GM12878 (cell line): ENCODE measurements at regions not wholly inside any gene's neighbourhood (a gene's known extent, or its start where the extent isn't known, plus 50 kb on each side); places are given as distances from the start of the nearest gene placed in this dataset.

Source experiments
- ATAC-seq: fragments of 200-7000 bp; cut with Tn5 transposase; 3 replicates; pipeline ENCODE4 v1.9.1; 2020; ENCODE audit warnings: mild to moderate bottlenecking, moderate library complexity
- BruUV-seq: library from RNA; stranded (reverse); fragments of 400-500 nt; replicated peaks from 2 replicates; lab custom pipeline; 2021; lab: Mats Ljungman, UMichigan
- CTCF ChIA-PET: fragments of 300-600 bp; sonication (Branson Sonifier 250); formaldehyde crosslinking; extraction: SDS; loops from one replicate; lab custom pipeline; 2021; ENCODE audit warnings: inconsistent platforms; lab: Yijun Ruan, JAX
- POLR2A ChIA-PET: fragments of 350-600 bp; formaldehyde crosslinking; extraction: SDS; loops from one replicate; lab custom pipeline; 2021; ENCODE audit warnings: inconsistent platforms; lab: Charles Lee
- RAD21 ChIA-PET: fragments of 300-600 bp; sonication (Branson Sonifier 250); formaldehyde crosslinking; loops from one replicate; lab custom pipeline; 2023; ENCODE audit warnings: antibody characterized with exemption; ENCODE audit not compliant: unreplicated experiment; lab: Charles Lee
- SMC1A ChIA-PET: fragments of 300-600 bp; sonication (Branson Sonifier 250); formaldehyde crosslinking; loops from one replicate; lab custom pipeline; 2023; ENCODE audit not compliant: unreplicated experiment, uncharacterized antibody; lab: Charles Lee
- DNase-seq: peaks from one replicate; pipeline ENCODE4 v3.0.0-alpha.2; 2011; ENCODE audit warnings: low read depth, low spot score
- FAIRE-seq: peaks from 3 replicates; lab custom pipeline; 2011; peaks lifted over from hg19 to GRCh38; lab: Jason Lieb, UNC
- H2AFZ ChIP-seq: 2 replicates; pipeline ENCODE4 v1.6.0; 2011; ENCODE audit warnings: low read depth, low read length, control low read depth; ENCODE audit not compliant: control insufficient read depth
- H3K27ac ChIP-seq: 2 replicates; pipeline ENCODE4 v1.5.1; 2011; ENCODE audit warnings: control low read depth; ENCODE audit not compliant: control insufficient read depth, insufficient read depth
- H3K27me3 ChIP-seq, 2 experiments: replicated peaks in 1 of 2; 2 replicates each; pipeline versions ENCODE4 v1.6.0 to v1.6.1; 2011; ENCODE audit warnings: low read length in 1 of 2; ENCODE audit not compliant: control insufficient read depth in 2 of 2, insufficient read depth in 2 of 2
- H3K36me3 ChIP-seq, 2 experiments: 2 replicates each; pipeline ENCODE4 v1.5.1; 2011; ENCODE audit warnings: low read length in 1 of 2; ENCODE audit not compliant: control insufficient read depth in 2 of 2, insufficient read depth in 2 of 2
- H3K4me1 ChIP-seq: 2 replicates; pipeline ENCODE4 v1.6.1; 2011; ENCODE audit warnings: mild to moderate bottlenecking, low read length, moderate library complexity, mixed read lengths; ENCODE audit not compliant: control insufficient read depth, insufficient read depth
- H3K4me2 ChIP-seq: 2 replicates; pipeline ENCODE4 v1.6.0; 2011; ENCODE audit warnings: control low read depth; ENCODE audit not compliant: control insufficient read depth, insufficient read depth
- H3K4me3 ChIP-seq: fragments of 200-600 bp; sonication (generic); 2 replicates; pipeline ENCODE4 v1.5.1; 2016
- H3K79me2 ChIP-seq: 2 replicates; pipeline ENCODE4 v1.6.0; 2011; ENCODE audit warnings: low read length; ENCODE audit not compliant: control insufficient read depth, insufficient read depth
- H3K9ac ChIP-seq: 2 replicates; pipeline ENCODE4 v1.8.0; 2011; ENCODE audit warnings: low read length, control low read depth, mixed read lengths; ENCODE audit not compliant: control insufficient read depth, insufficient read depth
- H3K9me3 ChIP-seq: replicated peaks from 3 replicates; pipeline ENCODE4 v1.5.1; 2011; ENCODE audit warnings: mild to moderate bottlenecking, low read length; ENCODE audit not compliant: control insufficient read depth, insufficient read depth
- H4K20me1 ChIP-seq: 2 replicates; pipeline ENCODE4 v1.6.0; 2011; ENCODE audit not compliant: control insufficient read depth, insufficient read depth
- BCL11A ChIP-seq: IDR thresholded peaks from 2 replicates; pipeline ENCODE4 v1.6.1; 2011; ENCODE audit warnings: low read depth, low read length
- CHD4 ChIP-seq: fragments of 200-600 bp; sonication (generic); IDR thresholded peaks from 2 replicates; pipeline ENCODE4 v1.6.1; 2016; ENCODE audit warnings: mild to moderate bottlenecking
- GABPA ChIP-seq: IDR thresholded peaks from 2 replicates; pipeline ENCODE4 v1.6.1; 2014; ENCODE audit warnings: antibody characterized with exemption, low read depth, mild to moderate bottlenecking, inconsistent platforms
- HDGF ChIP-seq: fragments of 450-650 bp; IDR thresholded peaks from 2 replicates; pipeline ENCODE4 v1.6.1; 2016; ENCODE audit warnings: antibody characterized with exemption
- NBN ChIP-seq: fragments of 450-650 bp; IDR thresholded peaks from 2 replicates; pipeline ENCODE4 v1.6.1; 2016
- NKRF ChIP-seq: fragments of 450-650 bp; conservative IDR thresholded peaks from 2 replicates; pipeline ENCODE4 v1.6.1; 2017; ENCODE audit warnings: mild to moderate bottlenecking, moderate library complexity
- PBX3 ChIP-seq: IDR thresholded peaks from 2 replicates; pipeline ENCODE4 v1.6.1; 2011; ENCODE audit warnings: mild to moderate bottlenecking, low read depth, low read length, moderate library complexity; ENCODE audit not compliant: insufficient replicate concordance
- STAT3 ChIP-seq: IDR thresholded peaks from 2 replicates; pipeline ENCODE4 v1.6.1; 2011; ENCODE audit warnings: low read depth, low read length, improper control_type of control experiment
- SUZ12 ChIP-seq: fragments of 200-600 bp; sonication (generic); IDR thresholded peaks from one replicate; pipeline ENCODE4 v1.6.1; 2018; ENCODE audit warnings: antibody characterized with exemption, mild to moderate bottlenecking; ENCODE audit not compliant: unreplicated experiment
- YBX1 ChIP-seq: fragments of 450-650 bp; IDR thresholded peaks from 2 replicates; pipeline ENCODE4 v1.6.1; 2016; ENCODE audit warnings: antibody characterized with exemption
- in situ Hi-C: fragments of 300-500 bp; cut with MboI; formaldehyde crosslinking; loops from 9 replicates; pipeline ENCODE4 v1.14.3; 2018; ENCODE audit warnings: mixed read lengths
- intact Hi-C: fragments of 100-400 bp; cut with micrococcal nuclease; formaldehyde crosslinking; loops from one replicate; pipeline ENCODE4 v1.14.2; 2022; ENCODE audit not compliant: unreplicated experiment

GRCh38 chr4:74667438-74667837 lies 126.9 kb downstream of the BTC start (continued):
- TF ChIP-seq PBX3 = no peak
- TF ChIP-seq CHD4 = no peak
- no peak for TF ChIP-seq YBX1

GRCh38 chr4:74667944-74668343 lies 126.4 kb downstream of the BTC start:
- H3K79me2 ChIP-seq = no peaks in the 10 kb centered on the region
- in situ Hi-C loops = no loop called here
- no peak for FAIRE-seq

More at GRCh38 chr4:74667944-74668343, 126.4 kb downstream of the BTC start:
- SMC1A ChIA-PET = interaction anchor here (0.8 kb wide), 1 partner anchor 8 kb away, joined by 3 read pairs; no protein-coding TSS in a partner anchor
- no TSS peak for BruUV-seq
- Histone ChIP-seq H3K36me3 (no peaks in the 10 kb centered on the region), H4K20me1 (no peaks in the 10 kb centered on the region), H2AFZ (no peak overlapping the region), H3K9ac (no peak overlapping the region), H3K27me3 (no peaks in the 10 kb centered on the region), H3K27ac (no peak overlapping the region), H3K4me3 (no peak overlapping the region), H3K9me3 (no peaks in the 10 kb centered on the region), H3K4me2 (no peak overlapping the region), H3K4me1 (no peaks in the 10 kb centered on the region)
- no peak for ATAC-seq
- RAD21 ChIA-PET = no interaction called here
- POLR2A ChIA-PET = interaction anchor here (1.8 kb wide), 1 partner anchor 14 kb away, joined by 4 read pairs; no protein-coding TSS in a partner anchor
- intact Hi-C loops = no loop called here
- no peak for DNase-seq
- CTCF ChIA-PET = interaction anchor here (0.6 to 10.4 kb wide), 7 partner anchors 8 to 439 kb away, joined by 3 to 95 read pairs (median 9); no protein-coding TSS in a partner anchor
- TF ChIP-seq NBN (no peak), HDGF (no peak), SUZ12 (no peak), STAT3 (no peak), BCL11A (no peak), NKRF (no peak), GABPA (no peak)
